Hindlimb muscle (tissue), 1 donor: ENCODE measurements at regions not wholly inside any gene's neighbourhood (a gene's known extent, or its start where the extent isn't known, plus 50 kb on each side); places are given as distances from the start of the nearest gene placed in this dataset.
"Not testable (repeated sequence)": the region's sequence is repeated elsewhere in the genome, so short reads cannot be mapped to it uniquely, and the experiment has no call there.

Source experiments
- DNase-seq: peaks from one replicate; pipeline ENCODE4 v3.0.0-alpha.2; 2013

DNA sequence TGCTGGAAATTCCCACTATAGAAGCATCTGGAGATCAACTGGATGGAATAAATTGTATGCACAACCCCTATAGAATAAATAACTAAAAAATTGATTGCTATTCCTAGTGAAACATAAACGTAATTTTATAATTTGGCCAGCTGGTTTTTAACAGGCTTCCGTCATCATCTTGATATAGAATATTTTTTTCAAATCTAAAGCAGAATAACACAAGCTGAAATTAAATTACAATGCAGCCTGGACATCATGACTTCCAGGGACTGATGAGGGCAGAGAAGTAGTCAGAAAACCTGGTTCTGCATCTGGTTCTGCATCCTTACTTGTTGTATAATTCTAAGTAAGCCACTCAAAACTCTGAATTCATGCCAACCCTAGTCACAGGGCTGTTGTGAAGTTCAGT is 146.1 kb downstream of the MEX3B start:
- no peak for DNase-seq

DNA sequence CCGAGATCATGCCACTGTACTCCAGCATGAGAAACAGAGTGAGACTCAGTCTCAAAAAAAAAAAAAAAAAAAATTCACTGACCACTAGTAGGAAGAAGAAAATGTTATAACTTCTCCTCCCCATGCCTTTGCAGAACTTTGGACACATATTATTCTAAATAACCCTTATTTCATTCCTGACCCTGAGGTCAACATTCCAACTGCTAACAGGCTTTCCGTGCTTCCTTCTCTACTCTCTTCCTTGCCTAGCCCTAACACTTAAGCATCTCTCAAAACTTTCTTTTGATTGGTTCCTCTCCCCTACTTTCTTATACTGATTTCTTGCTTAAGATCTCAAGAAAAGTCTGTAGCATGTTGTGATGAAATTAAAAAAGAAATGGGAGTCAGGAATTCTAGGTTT is 146.8 kb downstream of the MEX3B start:
- DNase-seq: no peak

DNA sequence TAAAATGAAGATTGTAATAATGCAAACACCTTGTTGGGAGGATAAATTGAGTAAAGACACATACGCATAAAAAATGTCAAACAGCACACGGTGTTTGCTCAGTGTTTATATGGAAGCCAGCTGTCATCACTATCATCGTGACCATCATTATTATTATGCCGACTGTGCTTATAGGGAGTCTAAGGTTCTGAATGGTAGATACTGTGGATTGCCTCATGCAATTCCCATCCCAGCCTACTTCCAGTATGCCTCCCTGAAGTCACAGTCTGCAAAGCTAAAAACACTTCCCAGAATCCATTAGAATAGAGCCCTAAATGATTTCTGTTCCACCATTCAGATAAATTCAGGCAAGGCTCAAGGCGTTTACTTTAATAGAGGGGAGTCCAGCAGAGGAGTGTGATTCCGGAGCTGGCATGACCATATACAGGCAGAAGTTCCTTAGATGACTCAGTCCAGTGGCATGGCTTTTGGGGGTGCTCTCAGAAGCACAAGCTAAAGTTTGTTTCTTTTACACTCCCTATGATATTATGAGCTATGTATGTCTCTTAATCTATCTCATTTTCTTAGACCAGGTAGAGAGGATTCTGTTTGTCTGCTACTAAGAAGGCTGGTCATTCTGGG is 148.7 kb downstream of the MEX3B start:
- no peak for DNase-seq

DNA sequence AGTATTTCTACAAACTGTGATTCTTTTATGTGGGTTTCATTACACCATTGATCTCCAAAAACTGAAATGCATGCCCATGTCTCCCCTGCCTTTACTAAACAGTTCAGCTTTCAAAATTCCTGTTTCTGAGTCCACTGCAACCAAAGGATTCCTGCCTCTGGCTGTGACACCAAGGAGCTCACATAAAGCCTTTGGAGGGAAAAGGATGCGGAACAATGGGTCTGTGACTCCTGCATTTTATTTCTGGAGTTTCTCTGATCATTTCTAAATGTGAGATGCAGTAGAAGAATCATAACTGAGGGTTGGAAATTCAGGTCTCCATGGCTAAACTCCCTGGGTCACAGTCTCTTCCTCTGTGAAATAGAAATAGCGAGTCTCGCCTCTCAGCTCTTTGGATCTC is 149.5 kb downstream of the MEX3B start:
- no peak for DNase-seq

DNA sequence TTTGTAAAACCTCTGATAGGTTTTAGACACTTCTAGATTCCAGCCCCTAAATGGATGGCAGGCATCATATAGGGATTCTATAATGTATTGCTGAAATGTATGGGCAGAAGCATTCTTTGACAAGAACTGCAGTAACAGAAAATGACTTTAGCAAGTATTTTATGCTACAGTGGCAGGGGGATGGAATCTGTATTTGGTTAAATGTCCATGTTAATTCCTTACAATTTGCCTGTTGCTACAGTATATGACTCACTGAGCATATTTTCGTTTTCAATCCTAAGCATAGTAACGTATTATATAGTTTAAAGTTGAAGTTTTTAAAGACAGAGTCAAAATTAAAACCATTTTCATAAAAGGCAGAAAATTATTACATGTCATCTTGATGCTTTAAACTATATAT is 150.1 kb downstream of the MEX3B start:
- no peak for DNase-seq

DNA sequence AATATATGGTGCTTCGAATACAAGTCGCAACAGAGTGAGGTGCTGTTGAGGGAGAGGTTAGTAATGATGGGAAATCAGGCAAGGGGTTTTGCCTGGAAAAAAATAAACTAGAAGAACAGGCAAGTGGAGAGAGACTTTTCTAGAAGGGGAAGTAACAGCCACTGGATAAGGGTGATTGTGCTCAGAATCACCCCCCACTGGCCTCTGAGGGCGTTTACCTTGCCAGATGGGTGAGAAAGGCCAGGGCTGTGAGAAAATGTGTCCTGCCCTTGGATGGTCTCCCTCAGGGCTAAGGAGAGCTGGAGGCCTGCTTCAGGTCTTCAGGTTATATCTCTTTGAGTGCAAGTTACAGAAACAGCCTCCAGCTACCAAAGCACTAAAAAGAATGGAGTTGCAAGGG is 151.8 kb downstream of the MEX3B start:
- DNase-seq: no peak

DNA sequence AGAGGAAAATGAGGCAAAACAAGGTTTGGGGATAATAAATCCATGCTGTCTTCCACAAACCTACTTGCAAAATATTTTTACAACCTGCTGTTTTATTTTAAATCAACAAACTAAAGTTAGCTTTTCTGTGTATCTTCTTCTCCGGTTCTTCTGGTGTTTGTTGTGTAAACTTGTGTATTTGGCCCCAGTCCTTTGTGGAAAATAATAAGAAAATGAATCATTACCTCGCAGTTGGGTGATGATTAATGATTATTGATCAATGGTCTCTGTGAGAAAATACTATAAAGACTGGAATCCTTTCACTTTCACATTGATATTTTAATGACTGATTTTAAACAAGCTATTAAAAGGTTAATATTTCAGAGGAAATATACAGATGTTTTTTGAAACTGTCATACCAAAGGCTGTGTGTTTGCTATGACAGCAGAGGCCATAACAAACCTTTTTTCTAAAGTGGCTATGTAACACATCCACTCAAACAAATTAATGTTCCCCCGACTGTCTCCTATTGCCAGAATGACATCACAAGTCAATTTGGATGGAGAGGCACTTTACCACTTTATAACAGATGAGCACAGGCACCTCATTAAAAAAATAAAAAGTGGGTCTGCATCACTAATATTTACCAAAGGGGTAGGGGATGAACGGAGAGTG is 152.5 kb downstream of the MEX3B start:
- DNase-seq: no peak

DNA sequence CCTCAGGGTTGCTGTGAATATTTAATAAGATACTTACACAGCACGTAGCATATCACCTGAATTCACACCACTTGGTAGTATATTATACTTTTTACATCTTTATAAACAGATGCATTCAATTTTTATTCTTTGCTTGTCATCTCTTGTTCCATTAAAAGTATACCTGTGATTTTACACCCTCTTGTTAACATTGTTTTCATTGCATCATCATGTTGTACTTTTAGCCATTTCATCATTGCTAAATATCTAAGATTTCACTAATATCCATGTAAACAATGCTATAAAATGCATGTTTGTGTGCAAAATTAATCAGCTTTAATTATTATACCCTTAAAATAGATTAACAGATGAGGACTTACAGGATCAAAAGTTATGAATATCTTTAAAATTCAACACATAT is 155.3 kb downstream of the MEX3B start:
- DNase-seq: no peak

DNA sequence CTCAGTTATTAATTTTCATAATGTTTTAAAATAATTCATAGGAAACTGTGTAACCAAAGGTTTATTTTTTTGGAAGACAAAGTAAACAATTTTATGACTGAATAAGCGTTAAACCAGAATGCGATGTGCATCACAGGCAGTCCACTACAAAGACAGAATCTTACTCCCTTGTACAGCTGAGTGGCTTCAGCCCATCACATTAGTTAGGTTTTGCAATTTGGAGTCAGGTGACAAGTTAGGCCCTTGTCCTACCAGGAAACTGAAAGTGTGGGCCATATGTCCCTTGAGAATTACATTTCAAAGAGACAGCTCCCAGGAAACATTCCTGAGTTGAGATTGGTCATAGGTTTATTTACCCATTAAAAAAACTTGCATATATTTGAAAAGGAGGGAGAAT is 156.3 kb downstream of the MEX3B start:
- no peak for DNase-seq

DNA sequence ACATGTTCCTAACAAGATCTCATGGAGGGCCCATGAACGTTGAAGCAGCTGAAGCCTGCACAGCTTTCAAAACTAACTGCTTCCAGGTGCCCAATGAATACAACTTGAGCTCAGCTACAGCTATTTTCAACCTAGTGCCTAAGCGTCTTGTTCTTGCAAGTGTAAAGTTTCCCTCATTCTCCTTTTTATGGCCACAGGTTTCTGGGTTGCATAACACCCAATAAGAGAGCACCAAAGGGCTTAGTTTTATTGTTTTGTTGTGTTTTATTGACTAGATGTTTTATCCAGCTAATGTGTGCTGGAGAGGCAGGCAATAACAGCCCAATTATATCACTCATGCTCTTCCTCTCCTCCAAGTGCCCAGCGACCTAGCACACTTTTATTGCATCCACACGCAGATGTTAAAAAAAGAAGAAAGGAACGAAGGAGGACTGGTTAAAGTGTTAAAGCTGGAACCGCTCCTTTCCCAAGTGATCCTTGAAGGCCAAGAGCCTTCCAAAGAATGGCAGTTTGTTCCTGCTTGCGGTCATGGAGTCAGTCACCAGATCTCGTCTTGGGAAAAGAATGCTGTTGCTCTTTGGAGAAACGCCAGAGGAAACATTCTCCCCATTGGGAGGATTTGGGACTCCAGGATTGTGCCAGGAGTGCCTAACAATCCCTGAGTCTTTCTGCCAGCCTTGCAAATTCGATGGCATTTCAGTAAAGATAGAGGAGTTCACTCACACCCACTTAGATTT is 156.9 kb downstream of the MEX3B start:
- DNase-seq: no peak

DNA sequence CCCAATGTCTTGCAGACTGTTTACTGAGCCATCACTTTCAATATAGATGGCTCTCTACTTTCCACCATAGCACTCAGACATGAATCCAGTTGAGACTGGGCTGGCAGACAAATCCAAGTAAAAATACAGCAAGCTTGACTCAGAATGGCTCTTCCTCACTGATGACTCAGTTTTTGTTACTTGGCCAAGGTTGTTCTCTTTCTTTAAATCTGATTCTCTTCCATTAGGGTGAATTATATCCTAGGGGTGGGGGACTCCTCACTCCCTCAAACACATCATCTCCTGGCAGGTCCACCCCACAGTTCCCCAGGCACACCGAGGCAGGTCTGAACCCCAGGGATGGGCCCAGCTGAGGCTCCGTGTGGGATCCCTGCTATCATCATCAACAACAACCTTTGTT is 157.9 kb downstream of the MEX3B start:
- DNase-seq: peak; percentile 68

DNA sequence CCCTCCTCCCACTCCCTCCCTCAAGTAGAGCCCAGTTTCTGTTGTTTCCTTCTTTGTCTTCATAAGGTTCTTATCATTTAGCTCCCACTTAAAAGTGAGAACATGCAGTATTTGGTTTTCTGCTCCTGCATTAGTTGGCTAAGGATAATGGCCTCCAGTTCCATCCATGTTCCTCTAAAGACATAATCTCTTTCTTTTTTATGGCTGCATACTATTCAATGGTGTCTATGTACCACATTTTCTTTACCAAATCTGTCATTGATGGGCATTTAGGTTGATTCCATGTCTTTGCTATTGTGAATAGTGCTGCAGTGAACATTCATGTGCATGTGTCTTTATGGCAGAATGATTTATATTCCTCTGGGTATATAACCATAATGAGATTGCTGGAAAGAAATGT is 158.6 kb downstream of the MEX3B start:
- not testable (repeated sequence) for DNase-seq

DNA sequence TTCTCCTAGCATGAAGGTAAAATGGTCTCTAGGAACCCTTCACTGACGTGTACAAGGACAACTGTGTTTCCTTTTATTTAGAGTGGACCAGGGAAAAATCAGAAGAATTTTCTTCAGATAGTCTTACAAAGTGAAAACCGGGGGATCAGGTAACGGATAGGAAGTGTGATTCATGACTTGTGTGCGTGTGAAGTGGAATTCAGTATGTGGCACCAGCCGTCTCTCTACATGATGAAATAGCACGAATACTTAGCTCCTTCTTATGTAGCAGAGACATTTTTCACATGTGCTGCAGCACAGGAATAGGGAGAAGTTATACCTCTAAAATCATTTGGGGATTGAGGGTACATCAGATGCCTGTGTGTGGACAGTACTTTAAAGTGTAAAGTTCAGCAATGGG is 159.2 kb downstream of the MEX3B start:
- no peak for DNase-seq

DNA sequence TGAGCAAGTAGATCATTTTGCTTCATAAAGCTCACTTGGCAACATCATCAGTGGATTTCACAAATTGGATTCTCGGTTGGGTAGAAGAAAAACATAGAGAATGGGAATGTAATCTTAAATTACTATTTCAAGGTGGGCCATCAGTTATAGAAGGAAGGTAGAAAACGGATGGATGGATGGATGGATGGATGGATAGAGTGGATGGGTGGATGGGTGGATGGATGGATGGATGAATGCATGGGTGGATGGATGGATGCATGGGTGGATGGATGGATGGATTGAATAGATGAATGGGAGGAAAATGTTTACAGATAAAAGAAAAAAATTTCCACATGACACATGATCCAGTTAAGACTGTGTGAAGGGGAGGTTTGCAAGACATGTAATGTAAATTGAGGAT is 159.7 kb downstream of the MEX3B start:
- DNase-seq: no peak

DNA sequence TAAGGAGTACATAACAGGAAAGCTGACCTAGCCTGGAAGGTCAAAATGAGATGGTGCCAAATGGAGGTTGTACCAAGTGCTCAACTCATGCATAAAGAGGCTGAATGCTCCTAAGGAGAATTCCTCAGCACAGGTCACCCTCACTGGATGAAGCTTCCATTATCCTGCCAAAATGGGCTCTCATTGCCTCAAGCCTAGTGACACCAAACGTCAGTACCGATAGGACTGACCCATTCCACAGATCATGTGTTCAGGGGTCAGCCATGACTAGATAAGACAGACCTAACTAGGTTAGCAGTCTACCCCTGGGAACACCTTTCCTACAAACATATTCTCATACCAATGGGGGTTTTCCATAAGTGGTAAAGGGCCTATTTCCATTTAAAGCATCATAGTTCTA is 160.7 kb downstream of the MEX3B start:
- DNase-seq: no peak

DNA sequence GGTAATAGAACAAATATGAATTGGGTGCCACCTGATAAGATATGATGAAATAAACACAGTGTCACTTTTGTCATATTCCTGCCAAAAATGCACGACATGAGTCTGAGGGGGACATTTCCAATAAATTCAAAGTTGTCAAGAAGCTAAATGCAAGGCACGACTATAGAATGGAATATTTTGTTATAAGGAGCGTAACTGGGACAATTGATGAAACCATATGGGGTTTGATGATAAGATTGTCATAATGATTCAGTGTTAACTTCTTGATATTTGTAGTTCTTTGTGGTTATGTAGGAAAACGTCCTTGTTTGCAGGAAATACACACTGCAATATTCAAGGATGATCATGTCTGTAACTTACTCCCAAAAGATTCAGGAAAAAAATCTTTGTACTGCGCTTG is 163.3 kb downstream of the MEX3B start:
- no peak for DNase-seq

DNA sequence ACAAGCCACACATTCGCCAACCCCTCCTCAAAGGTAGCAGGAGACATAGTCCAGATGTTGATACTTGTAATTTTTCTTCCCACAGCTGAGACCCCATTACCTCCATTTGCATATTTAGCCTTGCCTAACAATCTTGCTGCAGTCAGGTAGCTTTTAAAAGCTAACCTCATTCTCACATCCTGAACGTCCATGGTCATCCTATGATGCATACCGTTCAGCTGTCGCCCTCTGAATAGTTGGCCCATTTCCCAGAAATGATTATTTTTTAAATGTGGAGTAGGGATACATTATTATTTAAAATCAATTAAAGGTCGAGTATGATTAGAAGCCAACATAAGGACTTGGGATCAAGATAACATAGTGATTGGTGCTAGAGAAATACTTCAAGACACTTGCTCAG is 165.0 kb downstream of the MEX3B start:
- no peak for DNase-seq

DNA sequence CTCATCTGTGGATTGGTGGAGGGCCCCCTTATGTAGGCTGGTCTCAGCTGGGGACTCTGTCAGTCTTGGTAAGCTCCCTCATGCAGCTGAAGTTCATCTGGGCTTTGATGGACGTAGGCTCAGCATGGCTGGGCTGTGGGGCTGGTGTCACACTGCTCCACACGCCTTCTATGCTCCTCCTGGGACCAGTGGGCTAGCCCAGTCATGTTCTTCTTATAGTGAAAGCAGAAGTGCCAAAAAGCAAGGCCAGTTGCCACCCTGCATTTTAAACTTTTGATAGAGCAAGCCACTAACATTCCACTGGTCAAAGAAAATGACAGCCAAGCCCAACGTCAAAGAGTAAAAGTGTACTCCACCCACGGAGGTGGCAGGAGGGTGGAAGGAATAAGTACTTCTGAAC is 165.5 kb downstream of the MEX3B start:
- DNase-seq: no peak

DNA sequence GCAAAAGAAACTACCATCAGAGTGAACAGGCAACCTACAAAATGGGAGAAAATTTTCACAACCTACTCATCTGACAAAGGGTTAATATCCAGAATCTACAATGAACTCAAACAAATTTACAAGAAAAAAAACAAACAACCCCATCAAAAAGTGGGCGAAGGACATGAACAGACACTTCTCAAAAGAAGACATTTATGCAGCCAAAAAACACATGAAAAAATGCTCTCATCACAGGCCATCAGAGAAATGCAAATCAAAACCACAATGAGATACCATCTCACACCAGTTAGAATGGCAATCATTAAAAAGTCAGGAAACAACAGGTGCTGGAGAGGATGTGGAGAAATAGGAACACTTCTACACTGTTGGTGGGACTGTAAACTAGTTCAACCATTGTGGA is 170.1 kb downstream of the MEX3B start:
- DNase-seq: not testable (repeated sequence)

DNA sequence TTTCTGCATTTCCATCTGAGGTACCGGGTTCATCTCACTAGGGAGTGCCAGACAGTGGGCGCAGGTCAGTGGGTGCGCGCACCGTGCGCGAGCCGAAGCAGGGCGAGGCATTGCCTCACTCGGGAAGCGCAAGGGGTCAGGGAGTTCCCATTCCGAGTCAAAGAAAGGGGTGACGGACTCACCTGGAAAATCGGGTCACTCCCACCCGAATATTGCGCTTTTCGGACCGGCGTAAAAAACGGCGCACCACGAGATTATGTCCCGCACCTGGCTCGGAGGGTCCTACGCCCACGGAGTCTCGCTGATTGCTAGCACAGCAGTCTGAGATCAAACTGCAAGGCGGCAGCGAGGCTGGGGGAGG is 175.1 kb downstream of the MEX3B start:
- DNase-seq: not testable (repeated sequence)

DNA sequence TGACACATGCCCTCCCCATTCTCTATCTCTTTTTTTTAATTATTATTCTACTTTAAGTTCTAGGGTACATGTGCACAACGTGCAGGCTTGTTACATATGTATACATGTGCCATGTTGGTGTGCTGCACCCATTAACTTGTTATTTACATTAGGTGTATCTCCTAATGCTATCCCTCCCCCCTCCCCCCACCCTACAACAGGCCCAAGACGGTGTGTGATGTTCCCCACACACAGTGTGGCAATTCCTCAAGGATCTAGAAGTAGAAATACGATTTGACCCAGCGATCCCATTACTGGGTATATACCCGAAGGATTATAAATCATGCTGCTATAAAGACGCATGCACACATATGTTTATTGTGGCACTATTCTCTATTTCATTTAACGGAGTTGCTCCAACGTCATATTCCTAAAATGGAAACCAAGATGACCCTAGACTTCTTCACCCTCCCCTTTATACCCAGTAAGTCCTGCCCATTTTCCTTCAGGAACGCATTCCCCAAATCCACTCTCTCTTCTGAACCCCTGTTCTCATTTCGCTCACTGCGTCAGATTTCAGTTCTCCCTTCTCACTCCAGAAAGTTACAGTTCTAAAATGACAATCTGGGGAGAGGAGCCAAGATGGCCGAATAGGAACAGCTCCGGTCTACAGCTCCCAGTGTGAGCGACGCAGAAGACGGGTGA is 175.6 kb downstream of the MEX3B start:
- DNase-seq: not testable (repeated sequence)

DNA sequence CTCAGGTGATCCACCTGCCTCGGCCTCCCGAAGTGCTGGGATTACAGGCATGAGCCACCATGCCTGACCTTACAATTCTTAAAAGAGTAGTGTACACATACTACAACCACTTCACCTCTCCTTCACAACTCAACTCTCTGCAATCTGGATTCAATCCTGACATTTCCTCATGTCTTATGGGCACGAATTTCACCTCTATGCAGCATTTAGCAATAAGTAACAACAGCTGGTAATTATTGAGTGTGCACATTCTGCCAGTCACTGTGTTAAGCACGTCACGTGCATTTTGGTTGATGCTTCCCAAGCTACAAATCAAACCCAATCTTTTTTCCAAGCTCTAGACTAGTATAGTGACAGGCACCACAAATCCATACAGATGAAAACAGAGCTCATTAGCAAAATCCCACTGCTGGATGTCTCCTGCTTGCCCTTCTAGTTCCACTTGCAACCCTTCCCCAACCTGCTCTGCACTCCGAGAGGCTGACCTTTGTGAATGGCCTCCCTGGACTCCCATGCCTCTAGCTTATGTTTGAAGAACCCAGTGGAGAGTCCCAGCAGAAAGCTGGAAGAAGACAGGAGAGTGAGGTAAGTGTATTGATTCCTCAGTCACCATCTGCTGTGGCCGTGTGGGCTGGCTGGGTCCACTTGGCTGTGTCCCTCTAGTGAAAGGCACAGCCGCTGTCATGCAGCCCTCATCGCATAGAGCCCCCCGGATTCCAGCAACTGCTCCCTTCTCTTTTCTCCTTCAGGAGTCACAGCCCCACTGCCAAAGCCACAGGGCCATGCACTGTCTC is 176.5 kb downstream of the MEX3B start:
- no peak for DNase-seq
